HS-5 (cell line): ENCODE measurements at regions not wholly inside any gene's neighbourhood (a gene's known extent, or its start where the extent isn't known, plus 50 kb on each side); places are given as distances from the start of the nearest gene placed in this dataset.

Source experiments
- DNase-seq: peaks from one replicate; pipeline ENCODE4 v3.0.0-alpha.2; 2012; ENCODE audit warnings: low read depth

DNA sequence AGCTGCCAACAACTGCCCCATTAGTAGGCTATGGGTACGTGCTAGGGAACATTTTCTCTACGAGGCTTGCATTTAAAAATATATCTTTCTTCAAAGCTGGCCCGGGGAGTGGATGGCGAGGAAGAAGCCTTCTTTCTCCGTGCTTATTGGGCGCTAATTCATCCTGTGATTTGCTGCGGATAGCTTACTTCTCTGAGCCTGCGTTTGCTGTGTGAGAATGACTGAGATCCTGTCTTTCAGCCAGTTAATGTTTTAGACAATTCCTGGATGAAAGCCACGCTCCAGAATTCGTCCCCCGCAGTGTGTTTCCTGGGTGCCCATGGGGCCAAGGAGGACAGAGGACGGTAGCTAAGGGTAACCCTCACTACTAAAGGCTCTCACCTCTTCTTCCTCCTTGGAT is 57.8 kb upstream of the TARBP1 start:
- no peak for DNase-seq

DNA sequence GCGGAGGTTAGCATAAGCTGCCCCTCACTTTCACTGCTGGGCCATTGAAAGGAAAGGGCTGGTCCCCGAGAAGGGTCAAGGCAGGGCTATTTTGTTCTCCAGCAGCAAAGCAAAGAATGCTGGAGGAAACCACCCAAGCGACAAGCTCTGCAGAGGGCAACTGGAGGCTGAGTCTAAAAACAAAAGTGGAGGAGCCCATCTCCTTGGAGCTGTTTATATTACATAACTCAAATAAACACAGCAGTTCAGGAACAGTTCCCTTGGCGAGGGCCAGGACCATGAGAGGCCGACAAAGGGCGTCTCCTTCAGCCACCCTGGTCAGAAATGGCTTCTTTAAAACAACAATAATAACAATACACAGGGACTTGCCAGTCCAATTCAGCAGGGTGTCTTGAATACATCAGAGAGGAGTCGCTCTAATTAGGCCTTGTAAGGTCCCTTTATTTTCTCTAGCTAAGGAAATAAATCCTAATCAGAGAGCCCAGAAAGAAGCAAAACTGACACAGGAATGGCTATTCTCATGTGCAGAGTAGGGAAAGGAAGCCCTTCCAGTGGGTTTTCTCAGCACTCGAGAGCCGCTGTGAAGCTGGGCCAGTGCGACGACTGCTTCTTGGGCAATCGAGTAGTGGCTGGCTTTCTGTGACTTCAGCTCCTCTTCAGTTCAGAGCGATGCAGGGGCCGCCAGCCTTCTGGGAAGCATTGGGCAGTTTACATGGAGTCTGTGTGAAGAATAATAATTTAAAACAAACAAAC is 57.0 kb upstream of the TARBP1 start:
- no peak for DNase-seq

DNA sequence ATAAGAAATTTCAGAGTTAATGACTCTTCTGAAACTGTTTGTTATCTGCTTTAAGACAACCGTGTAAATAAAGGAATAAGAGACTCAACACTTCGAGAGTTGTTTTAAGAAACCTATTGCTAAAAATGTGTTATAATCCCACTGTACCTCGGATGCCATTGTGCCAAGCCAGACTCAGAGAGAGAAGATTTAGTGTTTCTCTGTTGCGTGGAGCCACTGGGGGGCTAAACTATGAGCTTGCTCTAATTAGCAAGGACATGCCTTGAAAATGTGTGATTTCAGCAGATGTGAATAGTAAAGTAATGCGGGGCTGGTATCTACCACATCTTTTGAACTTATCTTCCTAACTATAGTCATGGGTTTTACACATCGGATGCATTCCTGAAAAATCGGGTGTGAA is 56.2 kb upstream of the TARBP1 start:
- DNase-seq: no peak

DNA sequence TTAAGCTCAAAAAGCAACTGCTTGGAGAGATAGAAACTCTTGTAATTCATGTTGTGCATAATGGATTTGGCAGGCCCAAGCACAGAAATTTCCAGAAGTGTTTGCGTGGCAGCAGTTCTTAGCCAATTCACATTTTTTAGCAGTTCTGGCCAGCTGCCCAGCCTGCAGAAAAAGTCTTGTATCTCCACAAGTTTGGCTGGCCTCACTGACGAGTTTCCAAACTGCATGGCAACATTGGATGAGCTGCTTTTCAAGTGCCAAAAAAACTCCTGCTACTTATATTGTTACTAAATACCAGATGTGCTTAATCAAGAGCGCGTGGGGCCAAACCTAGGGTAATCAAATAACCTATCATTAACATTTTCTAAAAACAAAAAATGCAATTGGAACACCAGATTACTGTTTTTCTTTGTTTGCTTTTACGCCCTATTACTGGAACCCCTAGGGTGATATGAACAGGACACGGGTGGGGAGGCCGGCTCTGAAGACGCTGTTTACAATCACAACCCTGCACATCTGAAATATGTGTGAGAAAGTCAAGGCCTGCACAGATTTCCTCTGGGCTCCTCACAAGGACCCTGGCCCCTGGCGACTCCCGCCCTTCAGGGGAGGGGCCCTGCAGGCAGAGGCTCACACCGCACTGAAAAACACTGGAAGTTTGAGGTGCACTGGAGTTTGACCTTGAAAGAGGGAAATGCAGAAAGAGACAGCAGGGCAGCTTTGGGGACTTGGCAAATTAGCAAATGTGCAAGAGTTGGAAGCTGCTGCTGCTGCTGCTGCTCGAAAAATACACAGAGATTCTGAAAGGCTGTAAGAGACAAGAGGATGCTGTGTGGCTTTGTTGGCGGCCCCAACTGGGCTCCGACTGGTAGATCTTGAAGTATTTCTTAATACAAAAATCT is 55.2 kb upstream of the TARBP1 start:
- DNase-seq: peak; percentile 76

DNA sequence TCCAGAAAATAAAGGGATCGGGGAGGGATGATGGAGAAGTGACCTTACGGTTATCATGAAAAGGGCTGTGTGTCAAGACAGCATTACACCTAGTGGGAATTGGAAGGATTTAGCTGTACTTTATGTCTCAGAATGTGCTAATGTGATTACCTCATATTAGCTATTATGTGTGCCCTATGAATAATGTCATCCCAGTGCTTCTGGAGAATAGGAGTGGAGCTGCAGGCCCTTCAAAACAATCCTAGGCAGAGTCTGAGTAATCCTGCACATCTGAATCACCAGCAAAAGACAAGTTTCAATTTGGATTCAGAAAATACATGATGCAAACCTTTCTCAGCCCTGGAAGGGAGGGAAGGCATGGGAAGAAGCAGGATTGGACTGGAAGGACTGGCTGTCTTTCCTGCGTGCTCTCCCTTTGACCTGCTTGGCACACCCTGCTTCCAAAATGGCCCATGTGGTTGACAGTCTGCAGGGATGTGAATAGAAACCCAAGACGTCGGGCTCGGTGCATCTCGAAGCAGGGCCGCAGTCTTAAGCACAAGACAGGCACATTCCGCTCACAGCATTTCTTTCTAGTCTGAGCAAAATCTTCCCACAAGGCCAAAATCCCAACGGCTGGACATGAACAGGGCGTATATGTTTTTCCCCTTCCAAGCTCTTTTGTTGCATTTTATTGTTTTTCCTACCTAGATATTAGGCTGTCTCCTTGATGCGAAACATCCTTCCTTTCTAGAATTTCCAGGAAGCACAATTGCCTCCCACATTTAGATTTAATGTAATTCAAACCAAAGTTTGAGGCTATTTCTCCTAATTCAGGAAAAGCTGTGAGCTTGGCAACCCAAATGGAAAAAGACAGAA is 54.3 kb upstream of the TARBP1 start:
- DNase-seq: peak; percentile 82

DNA sequence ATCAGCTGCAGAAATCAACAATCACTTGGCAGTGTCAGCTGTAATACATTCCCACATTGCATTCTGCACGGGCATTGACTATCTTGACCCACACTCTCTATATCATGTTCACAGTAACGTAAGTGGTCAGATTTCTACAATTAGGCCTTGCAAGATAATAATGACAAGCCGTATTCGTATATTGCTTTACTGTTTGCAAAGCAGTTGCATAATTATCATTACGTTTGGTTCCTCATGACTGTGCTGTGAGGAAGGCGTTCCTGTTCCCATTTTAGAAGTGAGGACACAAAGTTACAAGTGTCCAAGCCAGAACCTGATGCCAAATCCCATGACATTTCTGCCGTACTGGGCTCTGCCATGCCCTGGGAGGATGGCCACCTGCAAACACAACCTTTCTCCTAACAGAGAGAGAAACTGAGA is 53.5 kb upstream of the TARBP1 start:
- DNase-seq: no peak

DNA sequence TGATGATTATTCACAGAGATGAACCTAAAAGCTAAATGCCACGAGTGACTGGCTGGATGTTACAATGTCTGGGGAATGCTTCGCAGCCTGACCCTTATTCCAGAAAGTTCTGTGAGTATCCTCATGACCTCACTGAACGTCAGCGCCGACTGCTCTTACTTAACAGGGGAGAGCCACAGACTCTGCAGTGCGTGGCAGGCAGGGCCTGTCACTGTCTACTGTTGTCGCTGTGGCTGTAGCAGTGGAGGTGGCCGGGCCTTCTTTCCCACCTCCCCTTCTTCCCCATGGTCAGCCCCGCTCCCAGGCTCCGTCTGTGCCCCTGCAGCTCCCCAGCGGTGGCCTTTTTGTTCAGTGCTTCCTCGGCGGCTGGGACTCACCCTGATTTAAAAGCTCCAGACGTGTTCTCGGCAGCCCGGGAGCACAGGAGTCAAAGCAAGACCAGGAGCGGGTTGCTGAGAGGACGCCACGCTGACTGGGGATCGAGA is 52.2 kb upstream of the TARBP1 start:
- DNase-seq: no peak

DNA sequence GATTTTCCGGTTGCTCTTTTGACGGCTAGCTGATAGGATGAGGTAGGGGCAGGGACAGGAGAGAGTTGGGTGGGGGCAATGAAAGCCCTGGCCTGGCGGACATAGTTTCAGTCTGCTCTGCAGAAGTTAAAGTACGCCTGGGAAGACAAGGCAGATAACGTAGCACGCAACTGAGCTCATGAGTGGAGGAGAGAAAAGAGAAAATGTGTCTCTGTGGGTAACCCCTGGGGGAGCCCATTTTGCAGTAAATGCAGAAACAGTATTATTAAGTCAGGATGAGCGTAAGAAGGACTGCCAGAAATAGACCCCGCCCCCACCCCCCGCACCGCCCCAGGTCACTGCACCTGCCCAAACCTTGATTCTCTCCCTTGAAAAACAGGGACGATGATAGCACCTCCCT is 51.7 kb upstream of the TARBP1 start:
- no peak for DNase-seq

DNA sequence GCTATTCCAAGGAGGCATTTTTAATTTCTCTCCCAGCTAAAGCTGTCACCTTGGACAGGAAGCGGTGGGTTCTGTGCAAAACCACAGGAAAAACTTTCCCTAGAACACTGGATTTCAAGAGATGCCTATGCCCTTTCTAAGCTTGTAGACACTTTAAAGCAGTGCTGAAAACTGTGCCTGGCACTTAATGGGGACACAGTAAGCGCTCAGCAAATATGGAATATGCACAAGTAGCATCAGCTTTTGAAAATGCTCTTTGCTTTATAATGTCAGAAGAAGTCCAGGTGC is 50.9 kb upstream of the TARBP1 start:
- DNase-seq: no peak

DNA sequence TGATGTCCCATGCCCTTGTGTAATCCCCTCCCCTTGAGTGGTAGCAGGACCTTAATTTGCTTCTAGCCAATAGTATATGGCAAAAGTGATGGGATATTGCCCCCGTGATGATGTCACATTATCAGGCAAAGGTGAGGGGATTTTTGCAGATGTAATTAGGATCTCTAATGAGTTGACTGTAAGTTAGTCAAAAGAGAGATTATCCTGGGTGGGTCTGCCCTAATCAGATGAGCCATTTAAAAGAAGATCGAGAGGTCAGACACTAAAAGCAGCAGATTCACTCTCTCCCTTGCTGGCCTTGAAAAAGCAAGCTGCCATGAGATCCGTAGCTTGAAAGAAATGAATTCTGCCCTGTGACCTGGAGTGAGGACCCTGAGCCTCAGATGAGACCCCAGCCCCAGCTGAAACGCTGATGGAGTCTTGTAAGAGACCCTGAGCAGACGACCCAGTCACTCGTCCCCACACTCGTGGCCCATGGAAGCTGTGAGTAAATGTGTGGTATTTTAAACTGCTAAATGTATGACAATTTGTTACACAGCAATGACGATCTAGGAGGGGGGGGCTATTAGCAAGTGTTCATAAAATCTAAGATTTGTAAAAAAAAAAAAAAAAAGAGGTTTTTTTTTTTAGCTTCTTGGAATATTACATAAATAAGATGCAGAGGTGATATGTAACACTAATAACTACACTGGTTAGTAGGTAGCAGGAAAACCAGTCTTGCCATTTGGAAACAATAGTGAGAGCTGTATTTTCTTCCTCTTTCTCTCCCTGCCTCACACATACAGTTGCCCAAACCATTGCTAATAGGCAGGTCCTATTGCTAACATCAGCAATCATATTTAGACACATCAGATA is 50.3 kb upstream of the TARBP1 start:
- no peak for DNase-seq
